GM19324 (cell line): ENCODE measurements at regions not wholly inside any gene's neighbourhood (a gene's known extent, or its start where the extent isn't known, plus 50 kb on each side); places are given as distances from the start of the nearest gene placed in this dataset.
A peak's percentile ranks its signal among the peaks of the same experiment; 100 is the strongest.
"Not testable (repeated sequence)": the region's sequence is repeated elsewhere in the genome, so short reads cannot be mapped to it uniquely, and the experiment has no call there.

Experiments
- ATAC-seq: cut with Tn5 transposase; IDR thresholded peaks from one replicate; pipeline ENCODE4 v1.9.1; 2021; ENCODE audit warnings: mild to moderate bottlenecking, moderate library complexity; ENCODE audit not compliant: unreplicated experiment, low FRiP score

- no peak for ATAC-seq
Observed at GRCh38 chr18:60067426-60068210, 167.8 kb downstream of the PMAIP1 start.

- no peak for ATAC-seq
Observed at GRCh38 chr18:60066219-60066975, 166.6 kb downstream of the PMAIP1 start.

GRCh38 chr18:60064271-60064670 is 164.5 kb downstream of the PMAIP1 start:
- ATAC-seq, result no peak

GRCh38 chr18:60062831-60063230 is 163.0 kb downstream of the PMAIP1 start:
- ATAC-seq, result not testable (repeated sequence)

- no peak for ATAC-seq
Observed at GRCh38 chr18:60062396-60062795, 162.6 kb downstream of the PMAIP1 start.

- no peak for ATAC-seq
Observed at GRCh38 chr18:60060578-60060977, 160.8 kb downstream of the PMAIP1 start.

GRCh38 chr18:60060026-60060425 is 160.2 kb downstream of the PMAIP1 start:
- no peak for ATAC-seq

GRCh38 chr18:60059216-60059615 is 159.4 kb downstream of the PMAIP1 start:
- no peak for ATAC-seq

GRCh38 chr18:60053747-60054304 is 154.0 kb downstream of the PMAIP1 start:
- ATAC-seq, result no peak

- no peak for ATAC-seq
Observed at GRCh38 chr18:60050821-60051220, 151.0 kb downstream of the PMAIP1 start.

GRCh38 chr18:60049172-60049571 is 149.4 kb downstream of the PMAIP1 start:
- no peak for ATAC-seq

- no peak for ATAC-seq
Observed at GRCh38 chr18:60047556-60047955, 147.8 kb downstream of the PMAIP1 start.

- ATAC-seq, result no peak
Observed at GRCh38 chr18:60044290-60045006, 144.7 kb downstream of the PMAIP1 start.

- ATAC-seq, result no peak
Observed at GRCh38 chr18:60040971-60041370, 141.2 kb downstream of the PMAIP1 start.

- no peak for ATAC-seq
Observed at GRCh38 chr18:60038731-60039130, 138.9 kb downstream of the PMAIP1 start.

GRCh38 chr18:60027397-60027796 is 127.6 kb downstream of the PMAIP1 start:
- no peak for ATAC-seq

GRCh38 chr18:60024857-60025256 is 125.1 kb downstream of the PMAIP1 start:
- no peak for ATAC-seq

- ATAC-seq, result no peak
Observed at GRCh38 chr18:60024345-60024744, 124.5 kb downstream of the PMAIP1 start.

GRCh38 chr18:60022671-60023276 is 123.0 kb downstream of the PMAIP1 start:
- ATAC-seq, result peak; percentile 60

- no peak for ATAC-seq
Observed at GRCh38 chr18:60021556-60021955, 121.8 kb downstream of the PMAIP1 start.
